OCI-LY1 (cell line): ENCODE measurements at regions not wholly inside any gene's neighbourhood (a gene's known extent, or its start where the extent isn't known, plus 50 kb on each side); places are given as distances from the start of the nearest gene placed in this dataset.

Source experiments
- H2AFZ ChIP-seq: fragments of 200-600 bp; sonication (generic), shearing (Covaris generic); 2 replicates; pipeline ENCODE4 v1.6.0; 2014; ENCODE audit warnings: antibody characterized with exemption, mild to moderate bottlenecking, low read length
- H3F3A ChIP-seq: fragments of 200-600 bp; sonication (generic), shearing (Covaris generic); 2 replicates; pipeline ENCODE4 v1.6.0; 2014; ENCODE audit warnings: mild to moderate bottlenecking, antibody characterized with exemption, low read length, moderate library complexity; ENCODE audit not compliant: insufficient read depth
- H3K27ac ChIP-seq: fragments of 200-600 bp; sonication (generic); 2 replicates; pipeline ENCODE4 v1.5.1; 2014; ENCODE audit warnings: low read length, mixed run types, mild to moderate bottlenecking, low read depth; ENCODE audit not compliant: poor library complexity, severe bottlenecking
- H3K27me3 ChIP-seq: fragments of 200-600 bp; sonication (generic); 2 replicates; pipeline ENCODE4 v1.6.0; 2014; ENCODE audit warnings: antibody characterized with exemption, mild to moderate bottlenecking, low read length, moderate library complexity; ENCODE audit not compliant: insufficient read depth
- H3K36me3 ChIP-seq: fragments of 200-600 bp; sonication (generic); 2 replicates; pipeline ENCODE4 v1.6.1; 2014; ENCODE audit warnings: mild to moderate bottlenecking, antibody characterized with exemption, low read length, moderate library complexity, mixed read lengths; ENCODE audit not compliant: insufficient read depth
- H3K4me1 ChIP-seq: fragments of 200-600 bp; sonication (generic); 2 replicates; pipeline ENCODE4 v1.5.1; 2014; ENCODE audit warnings: mild to moderate bottlenecking, low read length, moderate library complexity; ENCODE audit not compliant: insufficient read depth, severe bottlenecking
- H3K4me2 ChIP-seq: fragments of 200-600 bp; sonication (generic), shearing (Covaris generic); 2 replicates; pipeline ENCODE4 v1.6.1; 2014; ENCODE audit warnings: low read length
- H3K4me3 ChIP-seq: fragments of 200-600 bp; sonication (generic); 2 replicates; pipeline ENCODE4 v1.5.1; 2014; ENCODE audit warnings: low read length, low read depth, mild to moderate bottlenecking, mixed read lengths; ENCODE audit not compliant: poor library complexity, severe bottlenecking
- H3K79me2 ChIP-seq: fragments of 200-600 bp; shearing (Covaris generic); 2 replicates; pipeline ENCODE4 v1.6.1; 2016; ENCODE audit warnings: mixed run types, low read length, mixed read lengths; ENCODE audit not compliant: insufficient read depth
- H3K9ac ChIP-seq: fragments of 200-600 bp; sonication (generic), shearing (Covaris generic); 2 replicates; pipeline ENCODE4 v1.6.1; 2014; ENCODE audit warnings: mild to moderate bottlenecking, low read length, mixed read lengths
- H3K9me2 ChIP-seq: fragments of 200-600 bp; sonication (generic), shearing (Covaris generic); 2 replicates; pipeline ENCODE4 v1.6.1; 2014; ENCODE audit warnings: low read depth, mild to moderate bottlenecking, low read length, mixed read lengths
- H3K9me3 ChIP-seq: fragments of 200-600 bp; shearing (Covaris generic); 2 replicates; pipeline ENCODE4 v1.6.1; 2014; ENCODE audit warnings: low read length, mixed read lengths
- H4K20me1 ChIP-seq: fragments of 200-600 bp; sonication (generic), shearing (Covaris generic); 2 replicates; pipeline ENCODE4 v1.6.0; 2016; ENCODE audit warnings: mild to moderate bottlenecking, low read length; ENCODE audit not compliant: insufficient read depth
- EZH2 ChIP-seq: fragments of 200-600 bp; sonication (generic), shearing (Covaris generic); IDR thresholded peaks from 2 replicates; pipeline ENCODE4 v1.8.0; 2017; ENCODE audit warnings: borderline replicate concordance, mixed run types, mild to moderate bottlenecking, antibody characterized with exemption, low read length, moderate library complexity, mixed read lengths
- TF ChIP-seq, protein P1 (sequence below): fragments of 200-600 bp; sonication (generic), shearing (Covaris generic); IDR thresholded peaks from 2 replicates; pipeline ENCODE4 v1.5.1; 2017; ENCODE audit warnings: mild to moderate bottlenecking, antibody characterized with exemption, low read length, moderate library complexity, mixed read lengths

DNA sequence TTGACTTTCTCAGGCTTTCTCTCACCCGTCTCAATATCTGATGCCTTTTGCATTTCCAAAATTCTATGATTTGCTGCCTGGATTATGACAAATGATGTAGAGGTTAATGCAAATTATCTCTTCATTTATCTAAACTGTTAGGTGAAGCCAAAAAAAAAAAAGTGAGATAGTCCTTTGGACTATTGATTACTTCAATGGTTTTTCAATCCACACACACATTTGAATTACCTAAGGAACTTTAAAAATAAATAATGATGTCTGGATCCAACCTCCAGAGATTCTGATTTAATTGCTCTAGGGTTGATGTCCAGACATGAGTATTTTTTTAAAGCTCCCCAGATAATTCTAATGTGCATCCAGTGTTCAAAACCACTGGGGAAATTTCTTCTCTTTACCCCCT, 379.4 kb downstream of the SPATA31D1 start:
- H3F3A ChIP-seq: no peaks in the 10 kb centered on the region
- H2AFZ ChIP-seq: no peak overlapping the region
- H3K4me2 ChIP-seq: no peak overlapping the region
- no peak overlapping the region for H3K27ac ChIP-seq
- no peaks in the 10 kb centered on the region for H3K36me3 ChIP-seq
- no peak overlapping the region for H3K9ac ChIP-seq
- no peaks in the 10 kb centered on the region for H4K20me1 ChIP-seq
- no peaks in the 10 kb centered on the region for H3K27me3 ChIP-seq
- H3K79me2 ChIP-seq: no peaks in the 10 kb centered on the region
- no peak overlapping the region for H3K4me3 ChIP-seq
- H3K9me2 ChIP-seq: no peaks in the 10 kb centered on the region
- H3K9me3 ChIP-seq: no peaks in the 10 kb centered on the region
- no peak for TF ChIP-seq EZH2
- TF ChIP-seq, protein P1, sequence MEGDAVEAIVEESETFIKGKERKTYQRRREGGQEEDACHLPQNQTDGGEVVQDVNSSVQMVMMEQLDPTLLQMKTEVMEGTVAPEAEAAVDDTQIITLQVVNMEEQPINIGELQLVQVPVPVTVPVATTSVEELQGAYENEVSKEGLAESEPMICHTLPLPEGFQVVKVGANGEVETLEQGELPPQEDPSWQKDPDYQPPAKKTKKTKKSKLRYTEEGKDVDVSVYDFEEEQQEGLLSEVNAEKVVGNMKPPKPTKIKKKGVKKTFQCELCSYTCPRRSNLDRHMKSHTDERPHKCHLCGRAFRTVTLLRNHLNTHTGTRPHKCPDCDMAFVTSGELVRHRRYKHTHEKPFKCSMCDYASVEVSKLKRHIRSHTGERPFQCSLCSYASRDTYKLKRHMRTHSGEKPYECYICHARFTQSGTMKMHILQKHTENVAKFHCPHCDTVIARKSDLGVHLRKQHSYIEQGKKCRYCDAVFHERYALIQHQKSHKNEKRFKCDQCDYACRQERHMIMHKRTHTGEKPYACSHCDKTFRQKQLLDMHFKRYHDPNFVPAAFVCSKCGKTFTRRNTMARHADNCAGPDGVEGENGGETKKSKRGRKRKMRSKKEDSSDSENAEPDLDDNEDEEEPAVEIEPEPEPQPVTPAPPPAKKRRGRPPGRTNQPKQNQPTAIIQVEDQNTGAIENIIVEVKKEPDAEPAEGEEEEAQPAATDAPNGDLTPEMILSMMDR: no peak
- peaks cover 15% of the 10 kb centered on the region for H3K4me1 ChIP-seq

DNA sequence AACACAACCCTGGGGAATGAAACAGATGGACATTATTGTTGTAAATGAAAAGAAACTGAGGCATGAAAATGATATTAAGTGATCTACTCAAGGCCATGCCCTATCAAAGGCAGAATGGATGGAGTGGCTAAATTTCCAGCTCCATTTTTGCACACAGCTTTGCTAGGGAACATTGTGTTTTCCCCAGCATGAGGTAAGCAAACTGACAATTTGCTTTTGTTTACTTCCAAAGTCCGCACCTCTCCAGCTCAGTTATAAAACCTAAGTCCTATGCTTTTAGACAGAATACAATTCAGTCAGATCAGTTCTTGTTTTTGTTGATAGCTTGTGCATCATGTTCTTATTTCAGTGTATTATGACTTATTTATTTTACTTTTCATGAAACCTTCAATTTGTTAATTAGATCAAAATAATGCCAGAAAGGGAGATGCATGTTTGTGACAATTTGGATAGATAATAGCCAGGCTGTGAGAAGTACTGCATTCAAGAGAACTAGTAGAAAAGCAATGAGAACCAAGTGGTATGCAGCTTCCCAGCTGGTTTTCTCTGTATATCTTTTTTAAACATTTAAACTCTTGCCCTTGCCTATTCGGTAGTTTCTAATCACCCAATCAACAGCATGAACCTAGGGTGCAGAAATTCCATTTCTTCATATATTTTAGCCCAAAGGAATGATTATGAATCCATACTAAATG, 380.8 kb downstream of the SPATA31D1 start:
- Histone ChIP-seq H3K9me2 (no peaks in the 10 kb centered on the region), H3F3A (no peaks in the 10 kb centered on the region), H3K9me3 (no peaks in the 10 kb centered on the region), H2AFZ (no peak overlapping the region), H3K4me2 (no peak overlapping the region), H3K36me3 (no peaks in the 10 kb centered on the region), H3K4me3 (no peak overlapping the region), H3K27me3 (no peaks in the 10 kb centered on the region), H3K9ac (no peak overlapping the region), H3K4me1 (peaks cover under 1% of the 10 kb centered on the region), H3K79me2 (no peaks in the 10 kb centered on the region), H4K20me1 (no peaks in the 10 kb centered on the region), H3K27ac (no peak overlapping the region)
- TF ChIP-seq EZH2: no peak
- TF ChIP-seq, protein P1: no peak

DNA sequence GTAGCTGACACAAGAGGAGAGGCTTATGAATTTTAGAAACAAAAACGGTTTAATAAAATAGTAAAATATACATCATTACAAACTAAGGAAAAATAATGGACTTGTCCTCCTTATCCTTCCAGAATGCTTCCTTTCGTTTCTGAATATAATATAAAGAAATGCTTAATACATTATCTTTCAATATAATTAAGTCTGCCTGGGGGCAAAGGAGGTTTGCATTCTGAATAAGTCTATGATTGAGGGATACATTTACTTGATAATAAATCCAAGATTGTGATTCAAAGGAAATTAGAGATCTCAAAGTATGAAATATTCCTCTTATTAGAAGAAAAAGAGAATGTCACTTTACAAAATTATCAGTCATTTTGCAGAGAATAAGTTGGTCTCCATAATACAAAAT, 386.5 kb downstream of the SPATA31D1 start:
- no peaks in the 10 kb centered on the region for H3K9me3 ChIP-seq
- no peak overlapping the region for H3K4me3 ChIP-seq
- H3K27ac ChIP-seq: no peak overlapping the region
- H3K9ac ChIP-seq: no peak overlapping the region
- H3K4me1 ChIP-seq: no peaks in the 10 kb centered on the region
- H3K27me3 ChIP-seq: no peaks in the 10 kb centered on the region
- H3K36me3 ChIP-seq: no peaks in the 10 kb centered on the region
- H2AFZ ChIP-seq: no peak overlapping the region
- H4K20me1 ChIP-seq: no peaks in the 10 kb centered on the region
- TF ChIP-seq EZH2: no peak
- TF ChIP-seq, protein P1: no peak
- H3K4me2 ChIP-seq: no peak overlapping the region
- H3K9me2 ChIP-seq: no peaks in the 10 kb centered on the region
- H3K79me2 ChIP-seq: no peaks in the 10 kb centered on the region
- no peaks in the 10 kb centered on the region for H3F3A ChIP-seq
